Osteoblast (primary cell): ENCODE measurements at regions not wholly inside any gene's neighbourhood (a gene's known extent, or its start where the extent isn't known, plus 50 kb on each side); places are given as distances from the start of the nearest gene placed in this dataset.

Source experiments
- DNase-seq: peaks from one replicate; pipeline ENCODE4 v3.0.0; 2011; ENCODE audit warnings: low spot score, mixed read lengths; ENCODE audit not compliant: insufficient read length; ENCODE audit errors: missing footprints
- H2AFZ ChIP-seq: 2 replicates; pipeline ENCODE4 v1.6.0; 2011; ENCODE audit warnings: mild to moderate bottlenecking, low read length
- H3K27ac ChIP-seq: 2 replicates; pipeline ENCODE4 v1.5.1; 2011; ENCODE audit warnings: mild to moderate bottlenecking, low read depth, low read length, moderate library complexity
- H3K27me3 ChIP-seq: 2 replicates; pipeline ENCODE4 v1.6.0; 2012; ENCODE audit warnings: mild to moderate bottlenecking, control low read depth, inconsistent platforms, low read length, moderate library complexity; ENCODE audit not compliant: insufficient read depth
- H3K36me3 ChIP-seq: 2 replicates; pipeline ENCODE4 v1.5.1; 2011; ENCODE audit warnings: mild to moderate bottlenecking, low read length, control low read depth, moderate library complexity; ENCODE audit not compliant: insufficient read depth
- H3K4me1 ChIP-seq: 2 replicates; pipeline ENCODE4 v1.5.1; 2011; ENCODE audit warnings: mild to moderate bottlenecking, low read length, control low read depth, moderate library complexity; ENCODE audit not compliant: insufficient read depth
- H3K4me2 ChIP-seq: 2 replicates; pipeline ENCODE4 v1.6.0; 2011; ENCODE audit warnings: mild to moderate bottlenecking, low read length; ENCODE audit not compliant: insufficient read depth
- H3K4me3 ChIP-seq: fragments of 200-600 bp; sonication (generic); 3 replicates; pipeline ENCODE4 v1.5.1; 2012; ENCODE audit warnings: mild to moderate bottlenecking, low read length, inconsistent platforms; ENCODE audit not compliant: insufficient read depth
- H3K79me2 ChIP-seq: 2 replicates; pipeline ENCODE4 v1.6.0; 2012; ENCODE audit warnings: mild to moderate bottlenecking, low read length, control low read depth, inconsistent platforms; ENCODE audit not compliant: insufficient read depth
- H3K9me3 ChIP-seq: 2 replicates; pipeline ENCODE4 v1.5.1; 2011; ENCODE audit warnings: low read depth, low read length, control low read depth
- H4K20me1 ChIP-seq: 2 replicates; pipeline ENCODE4 v1.6.0; 2012; ENCODE audit warnings: mild to moderate bottlenecking, low read length, control low read depth; ENCODE audit not compliant: insufficient read depth
- TF ChIP-seq, protein P1 (sequence below): IDR thresholded peaks from 2 replicates; pipeline ENCODE4 v1.5.1; 2011; ENCODE audit warnings: mild to moderate bottlenecking, low read depth, low read length, moderate library complexity; ENCODE audit errors: extremely low read depth

DNA sequence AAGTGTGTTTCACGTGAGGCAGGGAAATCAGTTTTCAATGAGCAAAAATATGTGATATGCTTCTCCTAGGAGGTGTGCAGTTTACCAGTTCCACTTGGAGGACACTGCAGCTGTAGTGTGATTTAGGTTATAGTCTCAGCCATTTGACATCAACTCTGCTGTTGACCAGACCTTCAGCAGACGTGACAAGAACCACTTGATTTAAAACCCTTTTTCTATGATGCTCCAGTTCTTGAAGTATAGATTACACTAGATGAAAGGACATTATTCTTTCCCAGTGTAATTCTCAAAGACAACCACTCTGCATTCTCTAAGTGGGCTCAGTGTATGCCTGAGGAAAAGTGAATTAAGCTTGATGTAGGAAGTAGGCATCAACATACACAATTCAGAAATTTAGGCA, 480.8 kb downstream of the TBC1D32 start:
- no peak overlapping the region for H3K27ac ChIP-seq
- no peaks in the 10 kb centered on the region for H3K27me3 ChIP-seq
- no peaks in the 10 kb centered on the region for H3K36me3 ChIP-seq
- H2AFZ ChIP-seq = no peak overlapping the region
- H3K4me3 ChIP-seq = no peak overlapping the region
- H3K79me2 ChIP-seq = no peaks in the 10 kb centered on the region
- TF ChIP-seq, protein P1, sequence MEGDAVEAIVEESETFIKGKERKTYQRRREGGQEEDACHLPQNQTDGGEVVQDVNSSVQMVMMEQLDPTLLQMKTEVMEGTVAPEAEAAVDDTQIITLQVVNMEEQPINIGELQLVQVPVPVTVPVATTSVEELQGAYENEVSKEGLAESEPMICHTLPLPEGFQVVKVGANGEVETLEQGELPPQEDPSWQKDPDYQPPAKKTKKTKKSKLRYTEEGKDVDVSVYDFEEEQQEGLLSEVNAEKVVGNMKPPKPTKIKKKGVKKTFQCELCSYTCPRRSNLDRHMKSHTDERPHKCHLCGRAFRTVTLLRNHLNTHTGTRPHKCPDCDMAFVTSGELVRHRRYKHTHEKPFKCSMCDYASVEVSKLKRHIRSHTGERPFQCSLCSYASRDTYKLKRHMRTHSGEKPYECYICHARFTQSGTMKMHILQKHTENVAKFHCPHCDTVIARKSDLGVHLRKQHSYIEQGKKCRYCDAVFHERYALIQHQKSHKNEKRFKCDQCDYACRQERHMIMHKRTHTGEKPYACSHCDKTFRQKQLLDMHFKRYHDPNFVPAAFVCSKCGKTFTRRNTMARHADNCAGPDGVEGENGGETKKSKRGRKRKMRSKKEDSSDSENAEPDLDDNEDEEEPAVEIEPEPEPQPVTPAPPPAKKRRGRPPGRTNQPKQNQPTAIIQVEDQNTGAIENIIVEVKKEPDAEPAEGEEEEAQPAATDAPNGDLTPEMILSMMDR = no peak
- no peak overlapping the region for H3K4me2 ChIP-seq
- no peaks in the 10 kb centered on the region for H3K4me1 ChIP-seq
- peaks cover 2% of the 10 kb centered on the region for H3K9me3 ChIP-seq
- no peaks in the 10 kb centered on the region for H4K20me1 ChIP-seq
- no peak for DNase-seq

- no peaks in the 10 kb centered on the region for H3K27me3 ChIP-seq
- no peak overlapping the region for H3K27ac ChIP-seq
- H3K4me1 ChIP-seq = no peaks in the 10 kb centered on the region
- no peaks in the 10 kb centered on the region for H3K79me2 ChIP-seq
- no peaks in the 10 kb centered on the region for H4K20me1 ChIP-seq
- no peaks in the 10 kb centered on the region for H3K36me3 ChIP-seq
- TF ChIP-seq, protein P1 = no peak
- no peak overlapping the region for H3K4me2 ChIP-seq
- H2AFZ ChIP-seq = no peak overlapping the region
- H3K4me3 ChIP-seq = no peak overlapping the region
- peaks cover 2% of the 10 kb centered on the region for H3K9me3 ChIP-seq
- DNase-seq = no peak
Observed at GRCh38 chr6:120852293-120852849, 481.9 kb downstream of the TBC1D32 start.

GRCh38 chr6:120826253-120826652, 508.0 kb downstream of the TBC1D32 start:
- no peaks in the 10 kb centered on the region for H3K9me3 ChIP-seq
- no peak overlapping the region for H3K4me3 ChIP-seq
- H3K36me3 ChIP-seq = no peaks in the 10 kb centered on the region
- no peak overlapping the region for H3K4me2 ChIP-seq
- DNase-seq = no peak
- H3K4me1 ChIP-seq = no peaks in the 10 kb centered on the region
- no peaks in the 10 kb centered on the region for H4K20me1 ChIP-seq
- no peak overlapping the region for H2AFZ ChIP-seq
- TF ChIP-seq, protein P1 = peak; percentile 22
- no peaks in the 10 kb centered on the region for H3K27me3 ChIP-seq
- no peak overlapping the region for H3K27ac ChIP-seq
- H3K79me2 ChIP-seq = no peaks in the 10 kb centered on the region

DNA sequence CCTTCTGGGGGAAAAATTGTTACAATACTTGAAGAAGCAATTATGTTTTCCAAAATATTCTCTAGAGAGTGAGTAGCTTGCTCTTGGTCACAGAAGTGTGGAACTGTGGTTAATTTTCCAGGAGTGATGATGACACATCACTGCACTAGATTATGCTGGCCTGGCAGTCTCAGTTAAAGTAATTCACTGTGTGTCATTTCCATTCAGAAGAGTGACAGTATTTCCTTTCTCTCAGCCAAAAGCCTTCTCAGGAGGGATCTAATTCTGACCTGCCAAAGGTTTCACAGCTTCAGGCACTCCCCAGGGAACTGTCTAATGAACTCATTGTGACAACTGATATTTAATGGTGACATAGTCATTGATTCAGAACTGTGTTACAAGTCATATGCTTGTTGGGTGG, 517.5 kb downstream of the TBC1D32 start:
- Histone ChIP-seq H3K27ac (no peak overlapping the region), H3K79me2 (no peaks in the 10 kb centered on the region), H3K4me2 (no peak overlapping the region), H3K4me3 (no peak overlapping the region), H4K20me1 (no peaks in the 10 kb centered on the region), H3K9me3 (no peaks in the 10 kb centered on the region), H3K4me1 (no peaks in the 10 kb centered on the region), H2AFZ (no peak overlapping the region), H3K27me3 (no peaks in the 10 kb centered on the region), H3K36me3 (no peaks in the 10 kb centered on the region)
- DNase-seq = no peak
- TF ChIP-seq, protein P1 = no peak
